HUES48 (cell line): ENCODE measurements at regions not wholly inside any gene's neighbourhood (a gene's known extent, or its start where the extent isn't known, plus 50 kb on each side); places are given as distances from the start of the nearest gene placed in this dataset.

Experiments used
- H3K27ac ChIP-seq: one replicate; pipeline ENCODE4 v1.7.0; 2013; ENCODE audit warnings: low read depth, low read length, inconsistent platforms
- H3K27me3 ChIP-seq: 2 replicates; pipeline ENCODE4 v1.6.1; 2013; ENCODE audit warnings: mild to moderate bottlenecking, low read length; ENCODE audit not compliant: control insufficient read depth, insufficient read depth
- H3K36me3 ChIP-seq: 2 replicates; pipeline ENCODE4 v1.6.1; 2013; ENCODE audit warnings: low read length; ENCODE audit not compliant: control insufficient read depth, insufficient read depth
- H3K4me1 ChIP-seq: 2 replicates; pipeline ENCODE4 v1.6.1; 2013; ENCODE audit warnings: mild to moderate bottlenecking, low read length; ENCODE audit not compliant: control insufficient read depth, insufficient read depth
- H3K4me3 ChIP-seq: 2 replicates; pipeline ENCODE4 v1.5.1; 2013; ENCODE audit warnings: mild to moderate bottlenecking, low read depth, low read length
- H3K9ac ChIP-seq: 2 replicates; pipeline ENCODE4 v1.6.1; 2013; ENCODE audit warnings: mild to moderate bottlenecking, low read depth, low read length, moderate library complexity
- H3K9me3 ChIP-seq: 2 replicates; pipeline ENCODE4 v1.6.1; 2013; ENCODE audit warnings: low read length; ENCODE audit not compliant: control insufficient read depth, insufficient read depth

- Histone ChIP-seq H3K9me3 (no peaks in the 10 kb centered on the region), H3K27me3 (no peaks in the 10 kb centered on the region), H3K9ac (no peak overlapping the region), H3K4me1 (no peaks in the 10 kb centered on the region), H3K36me3 (no peaks in the 10 kb centered on the region), H3K27ac (no peak overlapping the region), H3K4me3 (no peak overlapping the region)
These were observed 296.0 kb downstream of the OLFM4 start for GRCh38 chr13:53324656-53325055.

- H3K27ac ChIP-seq = no peak overlapping the region
- no peak overlapping the region for H3K9ac ChIP-seq
- H3K36me3 ChIP-seq = no peaks in the 10 kb centered on the region
- no peak overlapping the region for H3K4me3 ChIP-seq
- H3K4me1 ChIP-seq = no peaks in the 10 kb centered on the region; the same call in 1 of the 2 replicates
- H3K9me3 ChIP-seq = no peaks in the 10 kb centered on the region
- no peaks in the 10 kb centered on the region for H3K27me3 ChIP-seq
These were observed 298.1 kb downstream of the OLFM4 start for GRCh38 chr13:53326716-53327115.

- no peaks in the 10 kb centered on the region; the same call in 1 of the 2 replicates for H3K4me1 ChIP-seq
- H3K9ac ChIP-seq = no peak overlapping the region
- H3K9me3 ChIP-seq = no peaks in the 10 kb centered on the region
- no peaks in the 10 kb centered on the region for H3K27me3 ChIP-seq
- no peaks in the 10 kb centered on the region for H3K36me3 ChIP-seq
- H3K27ac ChIP-seq = no peak overlapping the region
- no peak overlapping the region for H3K4me3 ChIP-seq
These were observed 299.2 kb downstream of the OLFM4 start for GRCh38 chr13:53327680-53328315.

- Histone ChIP-seq H3K4me3 (no peak overlapping the region), H3K27me3 (peaks cover 4% of the 10 kb centered on the region; the same call in 1 of the 2 replicates), H3K9me3 (no peaks in the 10 kb centered on the region), H3K9ac (no peak overlapping the region), H3K4me1 (no peaks in the 10 kb centered on the region), H3K27ac (no peak overlapping the region), H3K36me3 (no peaks in the 10 kb centered on the region)
These were observed 308.0 kb downstream of the OLFM4 start for GRCh38 chr13:53336441-53337160.

GRCh38 chr13:53338760-53339159 lies 310.1 kb downstream of the OLFM4 start:
- H3K4me1 ChIP-seq = peaks cover 13% of the 10 kb centered on the region
- H3K4me3 ChIP-seq = no peak overlapping the region
- no peaks in the 10 kb centered on the region for H3K9me3 ChIP-seq
- H3K9ac ChIP-seq = no peak overlapping the region
- no peak overlapping the region for H3K27ac ChIP-seq
- no peaks in the 10 kb centered on the region for H3K36me3 ChIP-seq
- peaks cover 13% of the 10 kb centered on the region; the same call in 1 of the 2 replicates for H3K27me3 ChIP-seq

GRCh38 chr13:53340505-53341143 lies 312.0 kb downstream of the OLFM4 start:
- Histone ChIP-seq H3K4me3 (no peak overlapping the region), H3K36me3 (no peaks in the 10 kb centered on the region), H3K4me1 (peaks cover 27% of the 10 kb centered on the region), H3K9me3 (no peaks in the 10 kb centered on the region), H3K27ac (no peak overlapping the region), H3K27me3 (peaks cover 29% of the 10 kb centered on the region), H3K9ac (no peak overlapping the region)

- Histone ChIP-seq H3K27me3 (peaks cover 32% of the 10 kb centered on the region), H3K4me3 (no peak overlapping the region), H3K27ac (no peak overlapping the region), H3K4me1 (peaks cover 27% of the 10 kb centered on the region), H3K36me3 (no peaks in the 10 kb centered on the region), H3K9me3 (no peaks in the 10 kb centered on the region), H3K9ac (no peak overlapping the region)
These were observed 312.5 kb downstream of the OLFM4 start for GRCh38 chr13:53341144-53341510.

GRCh38 chr13:53342623-53343360 lies 314.2 kb downstream of the OLFM4 start:
- H3K27ac ChIP-seq = peak overlapping the region; percentile 94
- peak overlapping the region; percentile 22; the same call in 1 of the 2 replicates for H3K4me3 ChIP-seq
- 0 out of 2 replicates have a peak overlapping the region, but pooled peaks have one; percentile 30 for H3K9ac ChIP-seq
- peaks cover 27% of the 10 kb centered on the region for H3K4me1 ChIP-seq
- H3K27me3 ChIP-seq = peaks cover 32% of the 10 kb centered on the region
- H3K9me3 ChIP-seq = no peaks in the 10 kb centered on the region
- H3K36me3 ChIP-seq = no peaks in the 10 kb centered on the region

- peak overlapping the region; percentile 22; the same call in 1 of the 2 replicates for H3K4me3 ChIP-seq
- H3K9me3 ChIP-seq = no peaks in the 10 kb centered on the region
These were observed 314.7 kb downstream of the OLFM4 start for GRCh38 chr13:53343361-53343744.

GRCh38 chr13:53351021-53351420 lies 322.4 kb downstream of the OLFM4 start:
- Histone ChIP-seq H3K9ac (no peak overlapping the region), H3K9me3 (no peaks in the 10 kb centered on the region), H3K27me3 (peaks cover 11% of the 10 kb centered on the region), H3K27ac (no peak overlapping the region), H3K4me1 (no peaks in the 10 kb centered on the region), H3K36me3 (no peaks in the 10 kb centered on the region), H3K4me3 (no peak overlapping the region)

More at GRCh38 chr13:53343361-53343744, 314.7 kb downstream of the OLFM4 start:
- Histone ChIP-seq H3K9ac (0 out of 2 replicates have a peak overlapping the region, but pooled peaks have one; percentile 30), H3K4me1 (peaks cover 27% of the 10 kb centered on the region), H3K36me3 (no peaks in the 10 kb centered on the region), H3K27ac (peak overlapping the region; percentile 94), H3K27me3 (peaks cover 38% of the 10 kb centered on the region)
